ENCODE measurements at regions not wholly inside any gene's neighbourhood (a gene's known extent, or its start where the extent isn't known, plus 50 kb on each side); places are given as distances from the start of the nearest gene placed in this dataset.
"Not testable (repeated sequence)": the region's sequence is repeated elsewhere in the genome, so short reads cannot be mapped to it uniquely, and the experiment has no call there.

DNA sequence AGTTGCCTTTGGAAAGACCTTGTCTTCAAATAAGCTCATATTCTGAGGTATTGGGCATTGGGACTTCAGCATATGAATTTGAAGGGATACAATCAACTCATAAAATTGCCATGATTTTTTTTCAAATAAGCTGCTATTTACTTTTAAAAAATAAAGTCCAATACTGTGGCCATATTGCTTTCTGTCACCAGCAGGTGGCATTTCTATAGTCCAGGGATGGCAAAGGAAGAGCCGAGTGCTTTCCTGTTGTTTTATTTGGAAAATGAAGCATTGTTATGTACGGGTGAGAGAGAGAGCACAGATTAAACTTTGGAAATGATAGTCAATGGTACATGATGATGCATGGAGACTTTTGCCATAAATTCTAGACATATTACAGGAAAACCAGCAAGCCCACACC is 104.1 kb upstream of the DPP6 start:
- no peak for DNase-seq (ENCODE audit: low spot score)

- no peak for DNase-seq (ENCODE audit: low spot score)
These were observed 100.9 kb upstream of the DPP6 start for GRCh38 chr7:153951316-153951715.

- DNase-seq (ENCODE audit: low spot score), result no peak
These were observed 97.7 kb upstream of the DPP6 start for GRCh38 chr7:153954477-153954876.

- not testable (repeated sequence) for DNase-seq (ENCODE audit: low spot score)
These were observed 94.5 kb upstream of the DPP6 start for GRCh38 chr7:153957677-153958076.

- not testable (repeated sequence) for DNase-seq (ENCODE audit: low spot score)
These were observed 93.8 kb upstream of the DPP6 start for GRCh38 chr7:153958381-153958780.

DNA sequence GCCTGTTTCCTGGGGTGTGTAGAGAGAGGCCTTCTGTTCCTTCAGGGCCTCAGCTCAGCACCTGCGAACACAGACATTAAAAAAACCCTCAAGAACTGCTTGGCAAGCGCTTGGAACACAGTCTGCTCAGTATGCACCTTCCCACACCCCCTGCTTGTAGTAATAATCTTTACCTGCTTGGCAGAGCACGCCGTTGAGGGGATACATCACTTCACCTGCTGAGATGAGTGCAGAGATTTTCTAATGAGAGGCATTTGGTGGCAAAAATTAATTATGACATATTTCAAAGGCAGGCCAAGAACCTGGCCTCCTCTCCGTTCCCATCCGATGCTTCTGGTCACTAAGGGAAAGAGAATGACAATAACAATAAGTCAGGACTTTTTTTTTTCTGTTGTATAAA is 93.4 kb upstream of the DPP6 start:
- DNase-seq (ENCODE audit: low spot score), result not testable (repeated sequence)

DNA sequence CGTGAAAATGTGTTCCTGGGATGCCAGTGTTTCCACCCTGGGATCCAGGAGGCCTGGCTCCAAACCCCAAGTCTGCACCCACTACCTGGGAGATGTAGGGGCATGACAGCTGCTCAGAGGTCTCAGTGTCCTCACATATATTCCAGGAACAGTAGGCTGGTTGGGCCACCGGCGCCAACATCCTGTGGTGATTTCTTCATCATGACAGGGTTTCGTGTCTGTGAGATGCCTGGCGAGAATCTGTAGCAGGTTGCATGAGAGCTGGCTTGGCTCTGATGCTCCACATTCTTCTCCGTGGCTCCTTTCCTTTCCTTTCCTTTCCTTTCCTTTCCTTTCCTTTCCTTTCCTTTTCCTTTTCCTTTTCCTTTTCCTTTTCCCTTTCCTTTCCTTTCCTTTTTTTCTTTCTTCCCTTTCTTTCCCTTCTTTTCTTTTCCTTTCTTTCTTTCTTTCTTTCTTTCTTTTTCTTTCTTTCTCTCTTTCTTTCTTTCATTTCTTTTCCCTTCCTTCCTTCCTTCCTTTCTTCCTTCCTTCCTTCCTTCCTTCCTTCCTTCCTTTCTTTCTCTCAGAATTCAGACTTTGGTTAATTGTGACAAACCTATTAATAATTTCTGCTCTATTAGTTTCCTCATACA is 87.6 kb upstream of the DPP6 start:
- DNase-seq (ENCODE audit: low spot score), result not testable (repeated sequence)

- not testable (repeated sequence) for DNase-seq (ENCODE audit: low spot score)
These were observed 83.2 kb upstream of the DPP6 start for GRCh38 chr7:153969016-153969415.

DNA sequence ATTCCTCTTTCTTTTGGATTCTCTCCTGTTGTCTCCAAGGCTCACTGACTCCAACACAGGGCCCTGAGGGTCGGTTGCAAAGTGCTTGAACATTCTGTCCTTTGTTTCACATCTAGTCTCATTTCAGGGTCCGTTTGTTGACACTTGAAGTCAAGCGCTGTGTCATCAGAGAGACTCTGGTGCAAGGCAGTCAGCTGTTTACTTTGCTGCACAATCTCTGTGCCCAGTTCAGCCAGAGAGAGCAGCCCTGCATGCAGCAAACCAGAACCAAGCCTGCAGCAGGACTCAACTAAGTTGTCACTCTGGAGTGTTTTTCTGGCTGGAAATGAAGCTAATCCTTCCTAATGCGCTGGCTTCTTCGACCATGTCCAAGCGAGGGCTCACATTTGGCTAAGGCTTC is 77.6 kb upstream of the DPP6 start:
- not testable (repeated sequence) for DNase-seq (ENCODE audit: low spot score)

GRCh38 chr7:153976745-153977144 is 75.5 kb upstream of the DPP6 start:
- DNase-seq (ENCODE audit: low spot score), result not testable (repeated sequence)

DNA sequence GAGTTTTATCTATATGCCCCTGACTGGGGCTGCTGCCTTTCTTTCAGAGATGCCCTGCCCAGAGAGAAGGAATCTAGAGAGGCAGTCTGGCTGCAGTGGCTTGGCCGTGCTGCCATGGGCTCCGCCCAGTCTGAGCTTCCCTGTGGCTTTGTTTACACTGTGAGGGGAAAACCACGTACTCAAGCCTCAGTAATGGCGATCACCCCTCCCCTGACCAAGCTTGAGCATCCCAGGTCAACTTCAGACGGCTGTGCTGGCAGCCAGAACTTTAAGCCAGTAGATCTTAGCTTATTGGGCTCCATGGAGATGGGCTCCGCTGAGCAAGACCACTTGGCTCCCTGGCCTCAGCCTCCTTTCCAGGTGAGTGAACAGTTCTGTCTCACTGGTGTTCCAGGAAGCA is 69.0 kb upstream of the DPP6 start:
- DNase-seq (ENCODE audit: low spot score), result not testable (repeated sequence)

- not testable (repeated sequence) for DNase-seq (ENCODE audit: low spot score)
These were observed 63.1 kb upstream of the DPP6 start for GRCh38 chr7:153989066-153989627.

GRCh38 chr7:153989742-153990425 is 62.3 kb upstream of the DPP6 start:
- not testable (repeated sequence) for DNase-seq (ENCODE audit: low spot score)

DNA sequence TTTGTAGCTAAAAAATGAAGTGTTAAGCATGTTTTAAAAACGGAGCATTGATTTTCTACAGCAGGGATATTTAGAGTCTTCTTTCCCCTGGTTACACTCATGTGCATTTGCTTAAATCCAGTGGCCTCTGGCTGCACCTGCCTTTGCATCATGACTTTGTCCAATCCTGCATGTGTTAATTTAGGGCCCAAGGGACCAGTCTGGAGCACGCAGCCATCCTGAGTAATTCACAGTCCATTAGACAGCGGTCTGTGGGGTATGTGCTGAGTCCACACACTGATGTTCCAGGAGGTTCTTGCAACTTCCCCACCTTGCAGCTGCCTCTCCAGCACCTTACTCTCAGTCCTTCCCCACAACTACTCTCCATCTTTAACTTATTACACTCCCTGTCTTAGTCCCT is 60.7 kb upstream of the DPP6 start:
- not testable (repeated sequence) for DNase-seq (ENCODE audit: low spot score)

DNA sequence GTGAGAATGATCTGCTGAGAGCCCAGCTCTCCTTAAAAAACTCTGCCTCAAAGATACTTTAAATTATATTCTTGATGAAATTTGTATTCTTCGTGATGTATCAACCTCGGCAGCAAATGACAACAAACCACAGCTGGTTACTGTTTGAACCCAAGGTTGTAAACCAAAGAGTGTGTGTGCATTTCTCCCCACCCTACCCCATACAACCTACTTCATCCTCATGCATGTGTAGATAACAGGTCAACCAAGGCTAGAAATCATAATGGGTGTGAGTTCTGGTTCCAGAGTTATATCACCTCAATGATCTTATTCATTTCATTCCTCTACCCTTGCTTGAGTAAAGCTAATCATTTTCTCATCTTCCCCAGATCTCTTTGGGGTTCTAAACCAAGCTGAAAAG is 58.8 kb upstream of the DPP6 start:
- DNase-seq (ENCODE audit: low spot score), result not testable (repeated sequence)

- not testable (repeated sequence) for DNase-seq (ENCODE audit: low spot score)
These were observed 53.3 kb upstream of the DPP6 start for GRCh38 chr7:153998896-153999295.

Data from germinal center (tissue), 1 donor.